RPMI7951 (cell line): ENCODE measurements at regions not wholly inside any gene's neighbourhood (a gene's known extent, or its start where the extent isn't known, plus 50 kb on each side); places are given as distances from the start of the nearest gene placed in this dataset.
"Not testable (repeated sequence)": the region's sequence is repeated elsewhere in the genome, so short reads cannot be mapped to it uniquely, and the experiment has no call there.

Experiments used
- DNase-seq: peaks from one replicate; pipeline ENCODE4 v3.0.0-alpha.2; 2012; ENCODE audit warnings: low read depth

DNA sequence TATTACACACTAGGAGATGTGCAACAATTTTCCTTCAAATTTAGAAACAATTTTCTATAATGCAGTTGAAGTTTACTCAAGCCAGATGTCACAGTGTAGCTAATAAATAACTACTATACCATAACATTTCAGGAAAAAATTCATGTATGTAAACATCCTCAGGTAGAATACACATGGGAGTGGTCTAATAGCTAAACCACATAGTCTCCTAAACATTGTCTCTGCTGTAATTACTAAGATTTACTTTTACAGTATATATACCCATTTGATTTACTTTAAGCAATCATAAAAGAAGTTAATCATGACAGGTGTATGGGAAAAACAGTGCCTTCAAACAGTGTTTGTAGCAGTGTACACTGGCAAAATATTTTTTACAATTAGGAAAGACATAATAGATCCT is 110.1 kb upstream of the GRM7 start:
- DNase-seq = no peak

DNA sequence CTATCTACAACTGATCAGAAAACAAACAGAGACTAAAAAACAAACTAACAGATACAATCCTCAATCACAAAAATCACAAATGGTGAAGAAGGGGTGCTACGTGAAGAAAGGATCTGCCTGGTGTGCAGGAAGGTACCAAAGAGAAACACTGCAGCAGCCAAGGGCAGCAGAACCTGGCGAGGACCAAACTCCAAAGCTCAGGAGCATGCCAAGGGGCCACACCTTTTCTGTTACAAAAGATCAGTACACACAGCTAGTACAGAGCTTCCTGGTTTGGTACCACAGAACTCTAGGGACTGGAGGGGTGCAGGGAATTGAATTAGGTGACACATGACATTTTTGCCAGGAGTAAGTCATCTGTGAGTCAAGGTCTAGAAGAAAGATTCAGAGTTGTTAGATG is 107.4 kb upstream of the GRM7 start:
- no peak for DNase-seq

DNA sequence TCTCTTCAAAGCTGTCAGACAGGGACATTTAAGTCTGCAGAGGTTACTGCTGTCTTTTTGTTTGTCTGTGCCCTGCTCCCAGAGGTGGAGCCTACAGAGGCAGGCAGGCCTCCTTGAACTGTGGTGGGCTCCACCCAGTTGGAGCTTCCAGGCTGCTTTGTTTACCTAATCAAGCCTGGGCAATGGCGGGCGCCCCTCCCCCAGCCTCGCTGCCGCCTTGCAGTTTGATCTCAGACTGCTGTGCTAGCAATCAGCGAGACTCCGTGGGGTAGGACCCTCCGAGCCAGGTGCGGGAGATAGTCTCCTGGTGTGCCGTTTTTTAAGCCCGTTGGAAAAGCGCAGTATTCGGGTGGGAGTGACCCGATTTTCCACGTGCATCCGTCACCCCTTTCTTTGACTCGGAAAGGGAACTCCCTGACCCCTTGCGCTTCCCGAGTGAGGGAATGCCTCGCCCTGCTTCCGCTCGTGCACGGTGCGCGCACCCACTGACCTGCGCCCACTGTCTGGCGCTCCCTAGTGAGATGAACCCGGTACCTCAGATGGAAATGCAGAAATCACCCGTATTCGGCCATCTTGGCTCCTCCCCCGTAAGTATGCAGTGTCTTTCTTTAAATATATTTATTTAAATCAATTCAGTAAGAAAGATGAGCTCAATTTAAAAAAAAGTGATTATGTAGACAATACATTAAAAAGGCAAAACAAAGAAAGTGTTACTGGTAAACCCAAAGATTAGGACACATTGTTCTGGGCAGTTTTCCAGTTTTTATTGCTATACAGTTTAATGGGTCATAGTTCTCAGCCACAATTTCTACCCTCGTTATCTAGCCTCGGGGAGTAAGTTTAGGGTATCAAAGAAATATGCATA is 91.2 kb upstream of the GRM7 start:
- not testable (repeated sequence) for DNase-seq

DNA sequence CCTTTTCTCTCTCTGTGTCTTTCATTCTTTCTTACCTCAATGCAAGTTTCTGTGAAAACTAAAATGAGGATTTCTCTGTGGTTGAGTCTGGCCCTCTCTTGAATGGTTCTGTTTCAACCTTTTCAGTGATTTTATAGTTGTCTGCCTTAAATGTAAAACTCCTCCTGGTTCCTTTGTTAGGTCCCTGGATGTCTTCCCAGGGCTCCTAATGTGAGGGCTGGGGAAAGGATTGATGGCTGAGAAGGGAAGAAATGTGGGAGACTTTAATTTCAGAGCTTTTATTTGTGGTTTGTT is 90.6 kb upstream of the GRM7 start:
- DNase-seq = no peak

DNA sequence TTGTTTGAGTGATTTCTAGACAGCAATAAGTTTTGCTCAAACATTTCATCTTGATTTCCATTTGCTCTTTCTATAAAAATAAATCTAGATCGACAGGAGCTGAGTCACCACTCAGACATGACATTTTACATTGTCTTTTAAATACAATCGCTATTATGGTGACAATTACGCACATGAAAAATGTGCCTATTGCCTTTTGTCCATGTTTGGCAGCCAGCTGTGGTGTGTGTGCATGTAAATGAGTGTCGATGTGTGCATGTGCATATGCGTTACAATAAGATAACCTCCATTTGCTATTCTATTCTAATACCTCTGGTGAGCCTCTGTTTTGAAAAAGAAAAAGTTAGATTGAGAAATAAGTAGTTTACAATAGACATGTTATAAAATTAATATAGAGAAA is 89.7 kb upstream of the GRM7 start:
- DNase-seq = no peak

DNA sequence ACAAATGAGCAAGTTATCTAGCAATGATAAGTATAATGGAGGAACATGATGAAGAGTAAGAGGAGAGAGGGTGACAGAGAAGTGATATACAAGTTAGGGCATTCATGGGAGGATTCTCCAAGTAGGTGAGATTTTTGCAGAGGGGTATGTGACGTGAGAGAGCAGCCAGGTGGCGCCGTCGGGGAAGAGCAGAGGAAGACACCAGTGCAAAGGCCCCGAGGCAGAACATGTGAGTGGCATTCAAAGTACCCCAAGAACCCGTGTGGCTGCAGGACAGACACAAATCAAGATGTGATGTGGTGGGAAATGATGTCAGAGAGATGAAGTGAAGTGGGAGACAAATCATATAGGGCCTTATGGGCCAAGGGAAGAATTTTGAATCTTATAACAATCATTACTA is 81.8 kb upstream of the GRM7 start:
- no peak for DNase-seq

DNA sequence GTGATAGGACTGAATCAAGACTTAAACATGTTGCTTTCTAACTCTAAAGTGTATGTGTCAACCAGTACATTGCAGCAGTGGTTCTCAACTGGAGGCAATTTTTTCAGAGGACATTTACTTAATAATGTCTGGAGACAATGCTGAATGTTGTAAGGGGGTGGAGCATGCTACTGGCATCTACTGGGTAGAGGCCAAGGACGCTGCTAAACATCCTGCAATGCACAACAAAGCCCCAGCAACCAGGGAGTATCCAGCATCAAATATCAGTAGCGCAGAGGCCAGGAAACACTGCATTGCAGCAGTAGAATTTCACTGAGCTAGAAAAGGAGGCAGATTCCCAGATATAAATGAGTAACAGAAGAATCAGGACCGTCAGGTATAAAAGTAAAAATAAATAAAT is 79.8 kb upstream of the GRM7 start:
- no peak for DNase-seq

DNA sequence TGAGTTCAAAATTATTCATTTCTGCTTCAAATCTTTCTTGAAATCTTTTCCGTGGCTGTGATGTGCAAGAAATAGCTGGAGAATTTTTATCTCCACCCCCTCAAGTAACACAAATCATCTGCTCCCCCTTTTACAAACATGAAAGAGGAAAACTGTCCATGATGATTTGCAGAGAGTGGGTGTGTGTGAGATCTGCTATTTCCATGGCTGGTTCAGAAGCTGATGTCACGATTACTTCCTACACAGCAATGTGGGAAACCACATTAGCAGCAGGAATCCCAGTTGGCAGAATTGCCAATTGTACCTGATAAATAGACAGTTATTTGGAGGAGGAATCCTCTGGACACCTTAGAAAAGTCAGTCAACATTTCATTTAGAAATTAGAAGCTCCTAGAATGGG is 75.2 kb upstream of the GRM7 start:
- DNase-seq = no peak

DNA sequence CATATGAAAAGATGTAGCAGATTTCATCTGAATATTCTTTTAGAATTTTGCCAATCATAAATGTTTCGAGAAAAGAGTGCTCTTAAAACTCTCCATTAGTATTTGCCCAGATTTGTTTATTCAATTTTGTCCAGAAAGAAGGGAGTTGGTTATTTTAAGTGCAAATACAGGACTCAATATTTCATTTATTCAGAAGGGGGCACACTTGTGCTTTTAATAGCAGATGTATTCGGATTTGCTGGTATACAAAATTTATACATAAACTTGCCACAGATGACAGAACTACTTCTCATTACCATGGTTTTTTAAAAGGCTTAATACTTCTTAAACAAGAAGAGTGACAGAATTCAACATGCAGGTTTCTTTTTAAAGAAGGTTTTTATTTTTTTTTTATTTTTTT is 69.8 kb upstream of the GRM7 start:
- no peak for DNase-seq

DNA sequence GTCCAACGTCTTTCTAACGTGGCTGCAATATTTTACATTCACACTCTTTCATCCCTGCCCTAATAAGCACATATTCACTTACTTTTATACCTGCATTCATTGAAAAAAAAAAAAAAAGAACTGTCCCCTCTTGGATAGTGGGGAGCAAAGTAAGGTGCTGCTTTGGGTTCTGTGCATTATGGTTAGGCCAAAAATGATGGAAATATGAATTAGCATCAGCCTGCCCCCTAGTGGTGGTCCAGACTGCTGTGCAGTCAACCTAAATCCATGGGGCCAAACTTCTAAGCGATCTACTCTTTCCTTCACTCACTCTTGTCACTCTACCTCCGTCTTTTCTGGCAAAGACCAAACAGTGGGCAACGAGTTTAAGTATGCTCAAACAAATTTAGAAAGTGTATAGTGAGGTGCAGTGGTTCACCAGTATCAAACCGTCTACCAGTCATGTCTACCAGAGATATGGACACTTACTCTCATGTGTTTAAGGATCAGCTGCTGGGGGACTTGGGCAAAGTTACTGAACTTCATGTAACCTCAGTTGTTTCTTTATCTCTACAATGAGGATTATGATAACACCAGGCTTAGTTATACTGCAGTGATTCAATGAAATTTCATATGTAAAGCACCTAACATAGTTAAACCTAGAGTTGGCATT is 61.5 kb upstream of the GRM7 start:
- DNase-seq = no peak

DNA sequence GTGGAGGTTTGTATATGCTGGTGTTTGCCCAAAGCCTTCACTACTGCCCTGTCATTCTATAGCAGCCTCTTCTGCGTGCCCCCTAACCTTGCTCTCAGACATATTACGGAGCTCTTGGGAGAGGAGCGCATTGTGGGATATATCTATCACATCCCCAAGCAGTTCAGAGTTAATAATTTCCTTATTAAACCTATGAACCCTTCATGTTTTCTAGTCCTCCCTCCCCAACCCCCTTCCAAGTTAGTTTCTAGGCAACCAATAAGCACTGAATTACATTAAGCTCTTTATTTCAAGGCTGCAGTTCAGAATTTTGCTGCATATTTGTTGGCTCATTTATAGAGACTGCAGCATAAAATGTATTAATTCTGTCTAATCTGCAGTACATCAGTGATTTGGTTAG is 57.3 kb upstream of the GRM7 start:
- DNase-seq = no peak

DNA sequence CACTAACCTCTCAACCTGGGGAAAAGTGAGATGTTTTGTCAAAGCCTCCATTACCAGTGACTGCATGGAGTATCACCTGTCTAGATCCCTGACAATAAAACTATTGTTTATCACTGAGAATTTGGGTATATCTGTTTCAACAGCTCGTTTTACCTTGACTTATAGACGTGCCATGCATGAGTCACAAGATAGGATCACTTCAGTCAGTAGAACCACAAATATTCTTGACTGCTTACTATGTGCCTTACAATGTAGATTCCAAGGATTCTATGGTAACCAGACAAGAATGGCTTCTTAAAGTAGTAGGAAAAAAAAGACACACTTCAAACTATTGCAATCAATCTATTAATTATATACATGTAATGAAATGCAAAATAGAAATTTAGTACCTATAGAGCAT is 55.7 kb upstream of the GRM7 start:
- DNase-seq = no peak

DNA sequence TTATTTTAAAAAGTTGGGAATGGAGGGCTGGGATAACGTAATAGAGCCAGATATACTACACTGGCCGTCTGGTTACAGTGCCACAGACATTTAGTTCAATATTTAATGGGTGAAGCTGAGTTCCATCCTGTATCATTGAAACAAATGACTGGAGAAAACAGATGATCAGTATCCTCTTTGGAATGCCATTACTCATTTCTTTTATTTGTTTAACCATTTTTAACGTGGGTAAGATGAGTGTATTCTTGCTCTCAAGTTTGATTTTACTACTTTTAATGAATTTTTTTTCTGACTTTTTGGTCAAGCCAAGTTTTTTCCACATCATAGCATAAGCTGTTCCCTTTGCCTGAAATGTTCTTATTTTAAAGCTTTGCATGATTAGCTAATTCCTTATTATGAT is 53.9 kb upstream of the GRM7 start:
- DNase-seq = no peak

DNA sequence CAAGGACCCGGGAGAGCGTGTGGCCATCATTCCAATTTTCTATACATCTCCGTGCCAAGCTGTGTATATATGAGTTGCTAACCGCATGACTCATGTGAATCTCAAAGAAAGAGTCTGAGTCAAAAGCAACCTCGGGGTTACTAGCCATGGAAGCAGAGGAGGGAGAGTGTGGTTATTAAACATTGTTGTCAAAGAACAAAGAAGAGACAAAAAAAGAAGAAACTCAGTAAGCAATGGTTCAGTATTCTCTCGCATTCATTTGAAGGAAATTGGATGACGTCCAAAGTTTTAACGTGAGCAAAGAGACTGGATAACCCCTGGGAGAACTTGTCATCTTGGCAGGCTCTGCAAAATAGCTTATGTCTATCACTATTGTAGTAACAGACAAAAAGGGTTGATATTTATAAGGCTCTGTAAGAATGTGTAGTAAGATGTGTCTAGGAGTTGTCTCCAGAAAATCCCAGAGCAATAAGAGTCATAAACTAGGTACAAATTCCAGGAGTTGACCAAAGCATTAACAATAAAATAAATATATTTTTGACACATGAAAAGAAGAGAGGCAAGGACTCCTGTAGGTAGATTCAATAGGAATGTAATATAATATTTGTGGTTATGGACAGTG is 52.8 kb upstream of the GRM7 start:
- no peak for DNase-seq

DNA sequence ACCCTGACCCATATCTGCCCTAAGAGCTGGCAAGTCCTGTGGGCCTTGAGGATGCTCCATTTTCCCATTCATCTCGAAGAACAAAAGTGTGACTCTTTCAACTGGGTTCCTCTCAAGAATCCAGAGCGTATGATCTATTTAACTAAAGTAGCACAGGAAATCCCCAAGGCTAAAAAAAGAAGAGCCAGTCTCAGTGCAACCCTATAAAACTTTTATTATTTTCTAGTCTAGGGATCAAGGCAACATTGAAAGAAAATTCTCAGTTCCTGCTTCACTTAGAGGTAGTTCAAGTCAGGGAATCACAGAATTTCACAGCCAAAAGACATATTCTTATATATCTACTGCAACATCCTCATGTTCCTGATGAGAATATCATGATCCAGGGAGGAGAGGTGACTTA is 51.6 kb upstream of the GRM7 start:
- no peak for DNase-seq
